ENCODE measurements at regions not wholly inside any gene's neighbourhood (a gene's known extent, or its start where the extent isn't known, plus 50 kb on each side); places are given as distances from the start of the nearest gene placed in this dataset.
"Not testable (repeated sequence)": the region's sequence is repeated elsewhere in the genome, so short reads cannot be mapped to it uniquely, and the experiment has no call there.

GRCh38 chr11:116698080-116698479, 74.7 kb downstream of the BUD13 start:
- no peak for DNase-seq

- no peak for DNase-seq
Measured at GRCh38 chr11:116697639-116698038, 75.1 kb downstream of the BUD13 start.

- DNase-seq, result peak; percentile 6
Measured at GRCh38 chr11:116697011-116697410, 75.8 kb downstream of the BUD13 start.

GRCh38 chr11:116696381-116696941, 76.3 kb downstream of the BUD13 start:
- no peak for DNase-seq

- no peak for DNase-seq
Measured at GRCh38 chr11:116695657-116696254, 77.0 kb downstream of the BUD13 start.

GRCh38 chr11:116694815-116695590, 77.8 kb downstream of the BUD13 start:
- no peak for DNase-seq

- no peak for DNase-seq
Measured at GRCh38 chr11:116694349-116694725, 78.5 kb downstream of the BUD13 start.

- no peak for DNase-seq
Measured at GRCh38 chr11:116693593-116694348, 79.0 kb downstream of the BUD13 start.

- DNase-seq, result no peak
Measured at GRCh38 chr11:116693102-116693570, 79.7 kb downstream of the BUD13 start.

GRCh38 chr11:116692318-116693101, 80.3 kb downstream of the BUD13 start:
- no peak for DNase-seq

GRCh38 chr11:116691771-116692177, 81.0 kb downstream of the BUD13 start:
- peak; percentile 67 for DNase-seq

GRCh38 chr11:116690611-116691010, 82.2 kb downstream of the BUD13 start:
- DNase-seq, result peak; percentile 12

- DNase-seq, result no peak
Measured at GRCh38 chr11:116689413-116690127, 83.2 kb downstream of the BUD13 start.

GRCh38 chr11:116688202-116688540, 84.6 kb downstream of the BUD13 start:
- no peak for DNase-seq

GRCh38 chr11:116687458-116688201, 85.2 kb downstream of the BUD13 start:
- no peak for DNase-seq

GRCh38 chr11:116686866-116687265, 85.9 kb downstream of the BUD13 start:
- DNase-seq, result no peak

GRCh38 chr11:116683982-116684381, 88.8 kb downstream of the BUD13 start:
- DNase-seq, result no peak

GRCh38 chr11:116680349-116681125, 92.2 kb downstream of the BUD13 start:
- DNase-seq, result peak; percentile 48

GRCh38 chr11:116678887-116679286, 93.9 kb downstream of the BUD13 start:
- DNase-seq, result no peak

GRCh38 chr11:116667318-116667717, 105.5 kb downstream of the BUD13 start:
- not testable (repeated sequence) for DNase-seq
